Smooth muscle cell (in vitro differentiated cells): ENCODE measurements at regions not wholly inside any gene's neighbourhood (a gene's known extent, or its start where the extent isn't known, plus 50 kb on each side); places are given as distances from the start of the nearest gene placed in this dataset.

Source experiments
- DNase-seq: peaks from one replicate; lab custom pipeline; 2025; ENCODE audit not compliant: unreplicated experiment; lab: John Stamatoyannopoulos, UW
- H2AFZ ChIP-seq: fragments of 200-600 bp; sonication (generic); 2 replicates; pipeline ENCODE4 v1.6.0; 2016; ENCODE audit warnings: antibody characterized with exemption, low read depth, mild to moderate bottlenecking
- H3F3A ChIP-seq: fragments of 200-600 bp; sonication (generic); 2 replicates; pipeline ENCODE4 v1.6.0; 2017; ENCODE audit warnings: antibody characterized with exemption, low read depth
- H3K27ac ChIP-seq: fragments of 200-600 bp; sonication (generic); 2 replicates; pipeline ENCODE4 v1.5.1; 2016; ENCODE audit warnings: low read depth, mild to moderate bottlenecking
- H3K27me3 ChIP-seq: fragments of 200-600 bp; sonication (generic); 2 replicates; pipeline ENCODE4 v1.6.1; 2016; ENCODE audit warnings: low read depth, mild to moderate bottlenecking
- H3K36me3 ChIP-seq: fragments of 200-600 bp; sonication (generic); 2 replicates; pipeline ENCODE4 v1.5.1; 2016; ENCODE audit warnings: low read depth
- H3K4me1 ChIP-seq: fragments of 200-600 bp; sonication (generic); 2 replicates; pipeline ENCODE4 v1.5.1; 2016; ENCODE audit warnings: low read depth
- H3K4me2 ChIP-seq: fragments of 200-600 bp; sonication (generic); 2 replicates; pipeline ENCODE4 v1.6.0; 2016; ENCODE audit warnings: mild to moderate bottlenecking
- H3K4me3 ChIP-seq: fragments of 200-600 bp; sonication (generic); 2 replicates; pipeline ENCODE4 v1.5.1; 2016; ENCODE audit warnings: mild to moderate bottlenecking
- H3K79me2 ChIP-seq: fragments of 200-600 bp; sonication (generic); 2 replicates; pipeline ENCODE4 v1.6.0; 2016; ENCODE audit warnings: low read depth, mild to moderate bottlenecking
- H3K9ac ChIP-seq: fragments of 200-600 bp; sonication (generic); 2 replicates; pipeline ENCODE4 v1.6.0; 2016; ENCODE audit warnings: low read depth
- H3K9me3 ChIP-seq: fragments of 200-600 bp; sonication (generic); replicated peaks from 2 replicates; pipeline ENCODE4 v1.5.1; 2016; ENCODE audit warnings: low read depth
- H4K20me1 ChIP-seq: fragments of 200-600 bp; sonication (generic); 2 replicates; pipeline ENCODE4 v1.6.0; 2016; ENCODE audit warnings: low read depth
- WGBS: methylation state at CpG from one replicate; pipeline ENCODE4 v1.1.7; 2016; ENCODE audit warnings: low lambda C conversion rate; 5-methylcytosine and 5-hydroxymethylcytosine counted together
- TF ChIP-seq, protein P1 (sequence below): fragments of 200-600 bp; sonication (generic); IDR thresholded peaks from 2 replicates; pipeline ENCODE4 v1.5.1; 2017; ENCODE audit warnings: borderline replicate concordance, mild to moderate bottlenecking, antibody characterized with exemption; ENCODE audit not compliant: insufficient read depth, poor library complexity, severe bottlenecking

DNA sequence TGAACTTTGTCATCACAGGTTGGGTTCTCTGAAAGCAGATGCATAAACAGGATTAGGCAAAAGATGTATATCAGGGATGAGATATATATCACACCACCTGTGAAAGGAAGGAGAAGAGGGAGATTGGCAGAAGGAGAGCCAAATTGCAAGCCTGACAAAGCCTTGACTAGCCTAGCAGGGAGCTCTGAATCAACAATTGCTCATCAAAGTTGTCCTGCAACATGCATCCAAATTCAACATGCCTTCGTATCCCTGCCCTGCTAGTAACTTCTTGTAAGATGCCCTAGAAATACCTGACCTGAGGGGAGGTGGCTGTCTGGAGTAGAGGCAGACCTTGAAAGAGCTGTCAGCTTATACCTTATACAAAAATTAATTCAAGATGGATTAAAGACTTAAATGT lies 207.1 kb upstream of the HTR1E start:
- Histone ChIP-seq H3K36me3 (no peaks in the 10 kb centered on the region), H3K27ac (no peak overlapping the region), H2AFZ (no peak overlapping the region), H4K20me1 (no peaks in the 10 kb centered on the region), H3F3A (no peaks in the 10 kb centered on the region), H3K9me3 (no peaks in the 10 kb centered on the region), H3K27me3 (no peaks in the 10 kb centered on the region), H3K9ac (no peak overlapping the region), H3K4me2 (no peak overlapping the region), H3K4me3 (no peak overlapping the region), H3K79me2 (no peaks in the 10 kb centered on the region), H3K4me1 (no peaks in the 10 kb centered on the region)
- no peak for DNase-seq
- TF ChIP-seq, protein P1, sequence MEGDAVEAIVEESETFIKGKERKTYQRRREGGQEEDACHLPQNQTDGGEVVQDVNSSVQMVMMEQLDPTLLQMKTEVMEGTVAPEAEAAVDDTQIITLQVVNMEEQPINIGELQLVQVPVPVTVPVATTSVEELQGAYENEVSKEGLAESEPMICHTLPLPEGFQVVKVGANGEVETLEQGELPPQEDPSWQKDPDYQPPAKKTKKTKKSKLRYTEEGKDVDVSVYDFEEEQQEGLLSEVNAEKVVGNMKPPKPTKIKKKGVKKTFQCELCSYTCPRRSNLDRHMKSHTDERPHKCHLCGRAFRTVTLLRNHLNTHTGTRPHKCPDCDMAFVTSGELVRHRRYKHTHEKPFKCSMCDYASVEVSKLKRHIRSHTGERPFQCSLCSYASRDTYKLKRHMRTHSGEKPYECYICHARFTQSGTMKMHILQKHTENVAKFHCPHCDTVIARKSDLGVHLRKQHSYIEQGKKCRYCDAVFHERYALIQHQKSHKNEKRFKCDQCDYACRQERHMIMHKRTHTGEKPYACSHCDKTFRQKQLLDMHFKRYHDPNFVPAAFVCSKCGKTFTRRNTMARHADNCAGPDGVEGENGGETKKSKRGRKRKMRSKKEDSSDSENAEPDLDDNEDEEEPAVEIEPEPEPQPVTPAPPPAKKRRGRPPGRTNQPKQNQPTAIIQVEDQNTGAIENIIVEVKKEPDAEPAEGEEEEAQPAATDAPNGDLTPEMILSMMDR = no peak
- 0% methylated on average over 1 of the region's 1 CpG for WGBS

DNA sequence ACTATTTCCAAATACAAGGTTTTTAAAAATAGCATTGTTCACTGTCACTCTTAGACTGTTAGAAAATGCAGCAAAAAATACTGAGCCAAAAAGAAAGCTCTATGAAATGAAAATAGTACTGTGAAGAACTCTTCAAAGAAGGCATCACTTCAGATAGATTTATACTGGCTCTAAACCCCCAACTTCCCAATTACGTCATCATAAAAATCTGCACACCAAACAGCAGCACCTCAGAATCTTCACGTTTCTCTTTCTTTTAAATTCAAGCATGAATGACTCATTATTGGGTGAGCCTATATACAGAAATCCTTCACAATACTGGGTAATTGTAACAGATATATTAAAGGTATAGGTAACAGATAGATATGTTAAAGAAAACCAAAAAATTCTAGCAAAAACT lies 208.4 kb upstream of the HTR1E start:
- no peak for DNase-seq
- no peak overlapping the region for H3K9ac ChIP-seq
- H3K4me2 ChIP-seq = no peak overlapping the region
- H3K36me3 ChIP-seq = no peaks in the 10 kb centered on the region
- H3K4me1 ChIP-seq = no peaks in the 10 kb centered on the region
- no peaks in the 10 kb centered on the region for H3K79me2 ChIP-seq
- H3K9me3 ChIP-seq = no peaks in the 10 kb centered on the region
- no peak overlapping the region for H3K27ac ChIP-seq
- H4K20me1 ChIP-seq = no peaks in the 10 kb centered on the region
- H3K4me3 ChIP-seq = no peak overlapping the region
- H2AFZ ChIP-seq = no peak overlapping the region
- H3F3A ChIP-seq = no peaks in the 10 kb centered on the region
- WGBS = 63% methylated on average over 2 of the region's 2 CpGs
- TF ChIP-seq, protein P1 = no peak
- no peaks in the 10 kb centered on the region for H3K27me3 ChIP-seq

DNA sequence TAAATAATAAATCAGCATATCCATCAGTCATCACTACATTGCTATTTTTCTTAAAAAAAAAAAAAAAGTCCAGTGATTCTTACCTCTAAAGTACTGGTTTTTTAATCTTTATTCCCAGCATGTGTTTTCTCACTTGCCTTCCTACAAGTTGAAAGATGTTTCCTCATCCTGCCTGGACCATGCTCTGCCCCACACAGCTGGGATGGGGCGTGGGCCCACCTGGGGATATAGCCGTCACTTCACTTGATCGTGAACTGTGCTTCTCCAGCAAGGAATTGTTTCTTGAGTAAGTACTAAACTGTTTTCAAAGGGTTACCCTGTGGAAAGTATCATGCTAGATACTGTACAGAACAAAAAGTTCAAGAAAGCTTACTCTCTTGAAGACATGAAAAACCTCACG lies 212.6 kb upstream of the HTR1E start:
- Histone ChIP-seq H3K9ac (no peak overlapping the region), H4K20me1 (no peaks in the 10 kb centered on the region), H2AFZ (no peak overlapping the region), H3K4me1 (peaks cover 5% of the 10 kb centered on the region), H3K79me2 (no peaks in the 10 kb centered on the region), H3K4me3 (no peak overlapping the region), H3K27ac (no peak overlapping the region), H3K27me3 (no peaks in the 10 kb centered on the region), H3K36me3 (no peaks in the 10 kb centered on the region), H3F3A (no peaks in the 10 kb centered on the region), H3K4me2 (no peak overlapping the region), H3K9me3 (no peaks in the 10 kb centered on the region)
- TF ChIP-seq, protein P1 = no peak
- DNase-seq = no peak
- 74% methylated on average over 4 of the region's 4 CpGs for WGBS

DNA sequence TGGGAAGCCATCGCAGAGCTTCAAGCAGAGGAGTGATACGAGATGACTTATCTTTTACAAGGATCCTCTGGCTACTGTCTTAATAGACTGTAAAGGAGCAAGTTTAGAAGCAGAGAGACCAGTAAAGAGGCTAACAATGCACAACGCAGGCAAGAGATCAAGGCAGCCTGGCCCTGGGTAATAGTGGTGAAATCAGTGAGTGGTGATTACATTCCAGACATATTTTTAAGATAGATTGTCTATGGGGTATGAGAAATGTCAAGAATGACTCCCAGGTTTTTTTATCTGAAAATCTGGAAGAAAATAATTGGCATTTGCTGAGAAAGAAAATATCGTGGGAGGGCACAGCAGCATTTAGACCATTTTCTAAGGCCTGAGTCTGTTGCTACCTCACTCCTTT lies 213.6 kb upstream of the HTR1E start:
- TF ChIP-seq, protein P1 = no peak
- no peaks in the 10 kb centered on the region for H3K27me3 ChIP-seq
- H3K4me3 ChIP-seq = no peak overlapping the region
- peaks cover 5% of the 10 kb centered on the region for H3K4me1 ChIP-seq
- H3K4me2 ChIP-seq = peak overlapping the region; percentile 23
- H4K20me1 ChIP-seq = no peaks in the 10 kb centered on the region
- no peak for DNase-seq
- H2AFZ ChIP-seq = no peak overlapping the region
- no peaks in the 10 kb centered on the region for H3F3A ChIP-seq
- no peaks in the 10 kb centered on the region for H3K9me3 ChIP-seq
- H3K36me3 ChIP-seq = no peaks in the 10 kb centered on the region
- H3K79me2 ChIP-seq = no peaks in the 10 kb centered on the region
- H3K27ac ChIP-seq = no peak overlapping the region
- 6% methylated on average over 4 of the region's 4 CpGs for WGBS
- H3K9ac ChIP-seq = no peak overlapping the region
